Activated T-cell treated with anti-CD3 and anti-CD28 coated beads, Interleukin-2, amount 50 U/mL, for 4 hours (primary cell): ENCODE measurements at regions not wholly inside any gene's neighbourhood (a gene's known extent, or its start where the extent isn't known, plus 50 kb on each side); places are given as distances from the start of the nearest gene placed in this dataset.

Experiments
- ATAC-seq, 2 donors: fragments of 200-7000 bp; cut with Tn5 transposase; one replicate each; pipeline ENCODE4 v1.10.0; 2021
- DNase-seq: peaks from one replicate; pipeline ENCODE4 v3.0.0-alpha.2; 2020
- H3K27me3 Mint-ChIP-seq: one replicate; pipeline ENCODE4 v1.8.0; 2021; ENCODE audit warnings: low read depth, mixed read lengths
- H3K36me3 Mint-ChIP-seq: one replicate; pipeline ENCODE4 v1.8.0; 2022; ENCODE audit warnings: mixed read lengths; ENCODE audit not compliant: insufficient read depth
- H3K4me1 Mint-ChIP-seq: one replicate; pipeline ENCODE4 v1.8.0; 2021; ENCODE audit warnings: low read depth, mixed read lengths
- H3K4me3 Mint-ChIP-seq: one replicate; pipeline ENCODE4 v1.8.0; 2021; ENCODE audit warnings: mild to moderate bottlenecking, moderate library complexity, mixed read lengths
- H3K9me3 Mint-ChIP-seq: one replicate; pipeline ENCODE4 v1.8.0; 2021; ENCODE audit warnings: mixed read lengths

DNA sequence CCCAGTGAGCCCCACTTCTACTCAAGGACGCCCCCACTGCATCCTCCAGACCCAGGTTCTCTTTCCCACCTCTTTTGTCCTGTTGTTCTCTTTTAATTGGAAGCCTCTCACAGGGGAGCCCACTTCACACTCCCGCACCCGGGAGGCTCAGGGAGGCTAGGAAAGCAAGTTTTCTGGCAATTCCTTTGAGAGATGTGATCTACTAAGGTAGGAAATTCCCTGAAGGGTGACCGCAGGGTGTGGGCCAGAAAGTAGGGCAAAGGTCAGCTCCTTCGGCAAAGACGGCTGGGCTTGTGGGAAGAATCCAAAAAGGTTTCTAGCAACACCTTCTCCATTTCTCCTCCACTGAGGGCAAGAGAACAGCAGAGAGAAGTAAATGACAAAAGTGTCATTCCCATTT is 98.1 kb upstream of the PTPN1 start:
- DNase-seq (no peak), ATAC-seq (no peak)
- Mint-ChIP-seq H3K9me3 (no peaks in the 10 kb centered on the region), H3K4me3 (no peak overlapping the region), H3K4me1 (no peaks in the 10 kb centered on the region), H3K27me3 (peaks cover 6% of the 10 kb centered on the region), H3K36me3 (no peaks in the 10 kb centered on the region)

GRCh38 chr20:50412499-50412898 is 97.7 kb upstream of the PTPN1 start:
- ATAC-seq = no peak
- peaks cover 6% of the 10 kb centered on the region for H3K27me3 Mint-ChIP-seq
- H3K4me1 Mint-ChIP-seq = no peaks in the 10 kb centered on the region
- no peaks in the 10 kb centered on the region for H3K36me3 Mint-ChIP-seq
- DNase-seq = no peak
- H3K4me3 Mint-ChIP-seq = no peak overlapping the region
- no peaks in the 10 kb centered on the region for H3K9me3 Mint-ChIP-seq

DNA sequence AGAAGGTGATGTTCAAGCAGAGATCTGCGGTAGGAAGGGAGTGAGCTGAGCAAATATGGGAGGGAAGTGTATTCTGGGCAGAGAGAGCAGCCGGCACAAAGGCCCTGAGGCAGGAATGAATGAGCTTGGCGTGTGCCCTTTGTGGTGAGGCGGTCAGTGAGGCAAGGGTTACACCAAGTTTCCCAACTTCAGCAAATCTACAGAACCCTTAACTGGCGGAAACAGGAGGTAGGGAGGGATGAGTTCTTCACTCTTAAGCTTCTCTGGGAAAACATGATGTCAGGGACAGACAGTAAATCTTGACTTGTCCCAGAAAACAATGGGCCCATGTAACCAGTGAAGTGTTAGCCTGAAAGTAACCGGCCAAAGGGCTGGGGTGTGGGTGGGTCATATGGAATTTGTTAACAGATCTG is 97.1 kb upstream of the PTPN1 start:
- Mint-ChIP-seq H3K4me1 (no peaks in the 10 kb centered on the region), H3K4me3 (no peak overlapping the region), H3K36me3 (no peaks in the 10 kb centered on the region), H3K9me3 (no peaks in the 10 kb centered on the region), H3K27me3 (peaks cover 6% of the 10 kb centered on the region)
- ATAC-seq = no peak
- DNase-seq = no peak

DNA sequence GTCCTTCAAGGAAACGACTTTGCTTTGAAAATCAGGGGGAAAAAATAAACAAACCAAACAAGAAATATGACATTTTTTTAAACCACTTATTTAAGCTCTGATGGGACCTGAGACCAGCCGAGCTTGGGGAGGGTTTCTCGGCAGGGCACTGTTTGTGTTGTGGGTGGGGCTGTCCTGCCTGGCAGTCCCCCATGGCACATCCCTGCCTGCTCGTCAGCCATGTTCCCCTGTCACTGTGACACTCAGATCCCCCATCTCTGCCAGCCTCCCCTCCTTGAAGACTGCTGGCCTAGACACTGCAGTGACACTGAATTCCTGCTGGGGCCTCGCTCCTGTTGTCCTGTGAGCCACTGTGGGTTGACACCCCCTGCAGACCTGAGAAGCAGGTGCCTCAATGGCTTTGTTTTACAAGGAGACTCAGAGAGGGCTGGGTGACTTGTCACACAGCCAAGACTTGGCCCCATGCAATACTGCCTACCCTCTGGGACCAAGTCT is 95.1 kb upstream of the PTPN1 start:
- H3K4me3 Mint-ChIP-seq = no peak overlapping the region
- no peaks in the 10 kb centered on the region for H3K4me1 Mint-ChIP-seq
- H3K27me3 Mint-ChIP-seq = peaks cover 6% of the 10 kb centered on the region
- no peaks in the 10 kb centered on the region for H3K36me3 Mint-ChIP-seq
- no peak for DNase-seq
- H3K9me3 Mint-ChIP-seq = no peaks in the 10 kb centered on the region
- ATAC-seq = no peak

- H3K4me1 Mint-ChIP-seq = no peaks in the 10 kb centered on the region
- H3K27me3 Mint-ChIP-seq = peaks cover 6% of the 10 kb centered on the region
- H3K36me3 Mint-ChIP-seq = no peaks in the 10 kb centered on the region
- no peak overlapping the region for H3K4me3 Mint-ChIP-seq
- ATAC-seq (no peak), DNase-seq (no peak)
- H3K9me3 Mint-ChIP-seq = no peaks in the 10 kb centered on the region
These were observed 94.5 kb upstream of the PTPN1 start for GRCh38 chr20:50415516-50416268.

- Mint-ChIP-seq H3K9me3 (peaks cover under 1% of the 10 kb centered on the region), H3K4me1 (no peaks in the 10 kb centered on the region), H3K27me3 (peaks cover 6% of the 10 kb centered on the region), H3K4me3 (no peak overlapping the region), H3K36me3 (no peaks in the 10 kb centered on the region)
- ATAC-seq = no peak
- no peak for DNase-seq
These were observed 93.7 kb upstream of the PTPN1 start for GRCh38 chr20:50416269-50417022.

DNA sequence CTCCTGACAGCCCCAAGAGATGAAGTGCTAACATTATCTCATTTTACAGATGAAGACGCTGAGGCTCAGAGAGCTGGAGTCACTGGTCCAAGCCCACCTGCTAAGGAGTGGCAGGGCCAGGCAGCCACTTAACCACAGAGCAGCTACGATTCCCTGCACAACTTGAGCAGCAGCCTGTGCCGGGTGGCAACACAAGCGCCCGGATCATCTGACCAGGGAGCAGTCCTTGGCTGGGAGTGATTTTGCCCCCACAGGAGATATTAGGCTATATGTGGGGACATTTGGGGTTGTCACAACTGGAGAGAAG is 93.2 kb upstream of the PTPN1 start:
- Mint-ChIP-seq H3K9me3 (peaks cover 6% of the 10 kb centered on the region), H3K4me3 (no peak overlapping the region), H3K4me1 (no peaks in the 10 kb centered on the region), H3K36me3 (no peaks in the 10 kb centered on the region), H3K27me3 (peaks cover 6% of the 10 kb centered on the region)
- ATAC-seq = no peak
- no peak for DNase-seq

DNA sequence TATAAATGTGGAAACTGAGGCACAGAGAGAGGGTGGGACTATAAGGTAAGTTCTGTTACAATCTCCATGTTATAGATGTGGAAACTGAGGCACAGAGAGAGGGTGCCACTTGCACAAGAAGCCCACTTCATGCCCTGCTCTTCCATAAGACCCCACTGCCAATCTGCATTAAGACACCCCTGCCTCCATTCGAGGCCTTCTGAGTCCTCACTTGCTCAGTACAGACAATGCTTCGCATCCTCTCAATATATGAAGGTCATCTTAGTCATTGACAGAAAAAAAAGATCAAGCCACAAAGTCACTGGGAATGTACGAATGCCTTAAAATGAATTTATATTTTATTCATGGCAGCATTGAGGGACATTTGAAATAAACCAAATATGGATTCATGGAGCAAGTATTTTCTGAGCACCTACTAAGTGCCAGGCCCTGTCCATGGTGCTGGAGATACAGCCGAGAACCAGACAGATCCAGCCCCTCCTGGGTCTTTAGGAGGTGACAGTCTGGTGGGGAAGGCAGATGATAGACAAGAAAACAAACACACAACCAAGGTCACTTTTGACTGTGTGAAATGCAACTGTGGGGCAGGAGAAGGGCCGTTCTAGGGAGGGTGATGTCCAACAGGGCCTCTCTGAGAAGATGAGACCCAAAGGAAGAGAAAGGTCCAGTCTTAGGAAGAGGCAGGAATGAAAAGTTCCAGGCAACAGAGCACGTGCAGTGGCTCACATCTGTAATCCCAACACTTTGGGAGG is 92.5 kb upstream of the PTPN1 start:
- Mint-ChIP-seq H3K36me3 (no peaks in the 10 kb centered on the region), H3K4me1 (no peaks in the 10 kb centered on the region), H3K27me3 (peaks cover 9% of the 10 kb centered on the region), H3K9me3 (peaks cover 6% of the 10 kb centered on the region), H3K4me3 (no peak overlapping the region)
- DNase-seq (no peak), ATAC-seq (no peak)

GRCh38 chr20:50418890-50419642 is 91.1 kb upstream of the PTPN1 start:
- DNase-seq = no peak
- Mint-ChIP-seq H3K4me3 (no peak overlapping the region), H3K36me3 (no peaks in the 10 kb centered on the region), H3K4me1 (no peaks in the 10 kb centered on the region), H3K27me3 (peaks cover 12% of the 10 kb centered on the region), H3K9me3 (peaks cover 6% of the 10 kb centered on the region)
- ATAC-seq = no peak

GRCh38 chr20:50420380-50420779 is 89.8 kb upstream of the PTPN1 start:
- no peaks in the 10 kb centered on the region for H3K4me1 Mint-ChIP-seq
- no peak overlapping the region for H3K4me3 Mint-ChIP-seq

DNA sequence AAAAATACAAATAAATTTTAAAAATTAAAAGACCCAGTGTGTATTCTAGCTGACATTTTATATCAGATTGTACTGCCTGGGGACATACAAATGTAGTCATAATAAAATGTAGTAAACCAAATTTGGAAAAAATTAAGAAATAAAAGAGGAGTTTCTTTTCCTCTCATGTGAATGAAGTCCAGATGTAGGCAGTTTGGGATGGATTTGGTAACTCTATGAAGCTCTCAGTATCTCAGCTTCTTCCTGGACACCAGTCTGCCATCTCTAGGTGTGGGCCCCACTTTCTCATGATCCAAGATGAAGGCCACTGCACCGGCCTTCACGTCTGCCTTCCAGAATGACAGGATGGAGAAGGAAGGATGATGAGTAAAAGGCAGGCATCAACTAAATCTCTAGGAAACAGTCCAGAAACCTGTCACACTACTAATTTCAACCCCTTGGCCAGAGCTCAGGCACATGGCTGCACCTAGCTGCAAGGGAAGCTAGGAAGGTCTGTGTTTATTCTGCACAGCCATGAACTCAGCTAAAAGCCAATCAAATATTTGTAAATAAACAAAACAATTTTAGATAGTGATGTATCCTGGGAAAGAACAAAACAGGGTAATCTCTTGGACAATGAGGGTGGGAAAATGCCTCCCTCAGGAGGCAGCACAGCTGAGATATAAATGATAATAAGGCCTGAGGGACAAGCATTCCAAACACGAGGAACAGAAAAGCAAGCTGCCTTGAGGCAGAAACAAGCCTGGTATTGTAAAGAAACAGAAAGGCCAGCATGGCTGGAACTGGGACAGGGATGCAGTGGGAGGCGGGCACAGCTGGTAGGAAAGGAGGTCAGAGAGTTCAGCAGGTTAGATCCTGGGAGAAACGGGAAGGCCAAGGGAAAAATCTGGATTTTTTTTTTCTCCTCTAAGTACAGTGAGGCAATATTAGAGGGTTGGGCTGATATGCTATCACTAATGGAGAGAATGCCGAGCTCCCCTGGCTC is 88.5 kb upstream of the PTPN1 start:
- Mint-ChIP-seq H3K4me1 (no peaks in the 10 kb centered on the region), H3K27me3 (peaks cover 14% of the 10 kb centered on the region), H3K36me3 (no peaks in the 10 kb centered on the region), H3K9me3 (peaks cover 6% of the 10 kb centered on the region), H3K4me3 (no peak overlapping the region)
- no peak for ATAC-seq
- DNase-seq = no peak

More at GRCh38 chr20:50420380-50420779, 89.8 kb upstream of the PTPN1 start:
- DNase-seq = no peak
- Mint-ChIP-seq H3K27me3 (peaks cover 17% of the 10 kb centered on the region), H3K36me3 (no peaks in the 10 kb centered on the region), H3K9me3 (peaks cover 6% of the 10 kb centered on the region)
- ATAC-seq = no peak

GRCh38 chr20:50423758-50424157 is 86.4 kb upstream of the PTPN1 start:
- Mint-ChIP-seq H3K4me3 (no peak overlapping the region), H3K36me3 (no peaks in the 10 kb centered on the region), H3K27me3 (peaks cover 14% of the 10 kb centered on the region), H3K4me1 (no peaks in the 10 kb centered on the region), H3K9me3 (peaks cover 6% of the 10 kb centered on the region)
- DNase-seq (no peak), ATAC-seq (no peak)

DNA sequence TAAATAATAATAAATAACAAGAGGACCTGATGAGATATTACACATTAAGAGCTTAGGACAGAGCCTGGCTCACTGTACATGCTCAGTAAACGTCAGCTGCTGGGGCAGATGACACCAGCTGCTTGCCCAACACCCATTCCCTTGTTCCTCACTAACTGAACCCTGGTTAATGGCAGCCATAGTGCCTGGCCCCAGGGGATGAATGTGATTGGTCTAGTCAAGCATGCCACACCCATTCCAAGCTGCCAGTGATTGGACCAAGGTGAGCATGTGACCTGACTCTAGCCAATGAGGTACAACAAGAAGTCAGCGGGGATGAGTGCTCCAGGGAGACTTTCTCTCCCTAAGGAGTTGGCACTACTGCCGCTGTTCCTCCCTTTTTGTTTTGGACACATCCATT is 85.1 kb upstream of the PTPN1 start:
- H3K4me3 Mint-ChIP-seq = no peak overlapping the region
- DNase-seq (no peak), ATAC-seq (no peak)
- no peaks in the 10 kb centered on the region for H3K36me3 Mint-ChIP-seq
- peaks cover 6% of the 10 kb centered on the region for H3K9me3 Mint-ChIP-seq
- H3K27me3 Mint-ChIP-seq = peaks cover 14% of the 10 kb centered on the region
- H3K4me1 Mint-ChIP-seq = no peaks in the 10 kb centered on the region
